AG04450 (cell line): ENCODE measurements at regions not wholly inside any gene's neighbourhood (a gene's known extent, or its start where the extent isn't known, plus 50 kb on each side); places are given as distances from the start of the nearest gene placed in this dataset.

Experiments
- CTCF ChIA-PET: fragments of 300-600, 350-600 bp; formaldehyde crosslinking; extraction: SDS; loops from one replicate; lab custom pipeline; 2022; ENCODE audit warnings: antibody characterized with exemption, inconsistent platforms; lab: Charles Lee
- POLR2A ChIA-PET: fragments of 350-600 bp; formaldehyde crosslinking; extraction: SDS; loops from one replicate; lab custom pipeline; 2021; ENCODE audit warnings: antibody characterized with exemption, inconsistent platforms; lab: Yijun Ruan, JAX
- DNase-seq: peaks from one replicate; pipeline ENCODE4 v3.0.0-alpha.2; 2011; ENCODE audit warnings: low read depth, low spot score
- H3K27ac ChIP-seq: one replicate; pipeline ENCODE4 v1.5.1; 2012; ENCODE audit warnings: low read depth, low read length, control low read depth
- H3K27me3 ChIP-seq: one replicate; pipeline ENCODE4 v1.6.0; 2012; ENCODE audit warnings: low read length; ENCODE audit not compliant: control insufficient read depth, insufficient read depth
- H3K4me3 ChIP-seq: 2 replicates; pipeline ENCODE4 v1.5.1; 2011; ENCODE audit warnings: mild to moderate bottlenecking, low read depth, low read length, control low read depth
- H3K9me3 ChIP-seq: 2 replicates; pipeline ENCODE4 v1.5.1; 2012; ENCODE audit warnings: low read length; ENCODE audit not compliant: control insufficient read depth, insufficient read depth
- CTCF ChIP-seq: IDR thresholded peaks from 2 replicates; pipeline ENCODE4 v1.5.1; 2011; ENCODE audit warnings: low read depth, low read length, control low read depth, inconsistent platforms

- no peak overlapping the region for H3K27ac ChIP-seq
- H3K27me3 ChIP-seq: no peaks in the 10 kb centered on the region
- no peak for TF ChIP-seq CTCF
- ChIA-PET POLR2A (no interaction called here), CTCF (no interaction called here)
- H3K4me3 ChIP-seq: no peak overlapping the region
- no peak for DNase-seq
- H3K9me3 ChIP-seq: no peaks in the 10 kb centered on the region
These were observed 425.1 kb downstream of the GBA3 start for GRCh38 chr4:23117826-23118225.

- DNase-seq: no peak
- Histone ChIP-seq H3K27ac (no peak overlapping the region), H3K9me3 (no peaks in the 10 kb centered on the region), H3K4me3 (no peak overlapping the region), H3K27me3 (no peaks in the 10 kb centered on the region)
- ChIA-PET POLR2A (no interaction called here), CTCF (no interaction called here)
- TF ChIP-seq CTCF: no peak
These were observed 421.8 kb downstream of the GBA3 start for GRCh38 chr4:23114538-23114937.

GRCh38 chr4:23113104-23113503 is 420.4 kb downstream of the GBA3 start:
- DNase-seq: no peak
- no peak for TF ChIP-seq CTCF
- ChIA-PET CTCF (no interaction called here), POLR2A (no interaction called here)
- H3K27me3 ChIP-seq: no peaks in the 10 kb centered on the region
- H3K4me3 ChIP-seq: no peak overlapping the region
- H3K9me3 ChIP-seq: no peaks in the 10 kb centered on the region
- H3K27ac ChIP-seq: no peak overlapping the region

GRCh38 chr4:23106516-23106915 is 413.8 kb downstream of the GBA3 start:
- TF ChIP-seq CTCF: no peak
- ChIA-PET POLR2A (no interaction called here), CTCF (no interaction called here)
- Histone ChIP-seq H3K4me3 (no peak overlapping the region), H3K9me3 (no peaks in the 10 kb centered on the region), H3K27ac (no peak overlapping the region), H3K27me3 (no peaks in the 10 kb centered on the region)
- no peak for DNase-seq

- ChIA-PET POLR2A (no interaction called here), CTCF (no interaction called here)
- no peak for DNase-seq
- no peaks in the 10 kb centered on the region for H3K27me3 ChIP-seq
- H3K4me3 ChIP-seq: no peak overlapping the region
- no peak for TF ChIP-seq CTCF
- no peaks in the 10 kb centered on the region for H3K9me3 ChIP-seq
- H3K27ac ChIP-seq: no peak overlapping the region
These were observed 413.1 kb downstream of the GBA3 start for GRCh38 chr4:23105759-23106370.
